K562 (cell line): ENCODE measurements at regions not wholly inside any gene's neighbourhood (a gene's known extent, or its start where the extent isn't known, plus 50 kb on each side); places are given as distances from the start of the nearest gene placed in this dataset.

Experiments used
- ATAC-seq: fragments of 200-7000 bp; cut with Tn5 transposase; 3 replicates; pipeline ENCODE4 v1.9.1; 2020; ENCODE audit warnings: moderate library complexity
- BruUV-seq: library from RNA; stranded (reverse); fragments of 400-500 nt; replicated peaks from 2 replicates; lab custom pipeline; 2021; lab: Mats Ljungman, UMichigan
- CTCF ChIA-PET: fragments of 300-600 bp; formaldehyde crosslinking; extraction: SDS; loops from one replicate; lab custom pipeline; 2021; ENCODE audit warnings: low intra/inter-chr PET ratio; lab: Yijun Ruan, JAX
- POLR2A ChIA-PET: fragments of 300-600, 350-650 bp; sonication (Branson Sonifier 250); formaldehyde crosslinking; extraction: SDS; loops from one replicate; lab custom pipeline; 2021; ENCODE audit warnings: antibody characterized with exemption, inconsistent platforms; lab: Yijun Ruan, JAX
- DNase-seq, 4 experiments: peaks; one replicate each; pipeline versions ENCODE4 v3.0.0 to v3.0.0-alpha.2; 2011 to 2018; ENCODE audit warnings: low spot score in 3 of 4, mixed read lengths in 3 of 4; ENCODE audit errors: extremely low read depth in 1 of 4
- FAIRE-seq: peaks from 2 replicates; lab custom pipeline; 2011; peaks lifted over from hg19 to GRCh38; lab: Jason Lieb, UNC
- H2AFZ ChIP-seq: 2 replicates; pipeline ENCODE4 v1.6.0; 2011; ENCODE audit warnings: low read depth, low read length, control low read depth, inconsistent platforms
- H3K27ac ChIP-seq: fragments of 200-600 bp; 3 replicates; pipeline ENCODE4 v1.8.0; 2011; ENCODE audit warnings: low read depth, mild to moderate bottlenecking, control low read depth, inconsistent platforms, low read length, moderate library complexity, mixed read lengths; ENCODE audit errors: extremely low read depth
- H3K27me3 ChIP-seq, 2 experiments: fragments of 300-600 bp in 1 of 2; 2 replicates in 1 of 2; 3 replicates in 1 of 2; pipeline versions ENCODE4 v1.6.0 to v1.8.0; 2011; ENCODE audit warnings: inconsistent platforms in 2 of 2, low read length in 2 of 2, mild to moderate bottlenecking in 1 of 2, mixed read lengths in 1 of 2, moderate library complexity in 1 of 2; ENCODE audit not compliant: control insufficient read depth in 2 of 2, insufficient read depth in 2 of 2
- H3K36me3 ChIP-seq: fragments of 300-600 bp; 3 replicates; pipeline ENCODE4 v1.8.0; 2011; ENCODE audit warnings: mild to moderate bottlenecking, low read length, inconsistent platforms; ENCODE audit not compliant: control insufficient read depth, insufficient read depth
- H3K4me1 ChIP-seq, 2 experiments: fragments of 200-600 bp in 1 of 2; replicated peaks in 1 of 2; 2 replicates in 1 of 2; 3 replicates in 1 of 2; pipeline versions ENCODE4 v1.5.1 to v1.8.0; 2011; ENCODE audit warnings: inconsistent platforms in 2 of 2, low read length in 2 of 2, mild to moderate bottlenecking in 1 of 2, mixed read lengths in 1 of 2, moderate library complexity in 1 of 2; ENCODE audit not compliant: control insufficient read depth in 2 of 2, insufficient read depth in 2 of 2
- H3K4me2 ChIP-seq: 2 replicates; pipeline ENCODE4 v1.6.1; 2011; ENCODE audit warnings: low read length, control low read depth, inconsistent platforms, mixed read lengths; ENCODE audit not compliant: insufficient read depth
- H3K4me3 ChIP-seq: fragments of 200-600 bp; sonication (generic), shearing (Covaris generic); 2 replicates; pipeline ENCODE4 v1.5.1; 2016; ENCODE audit warnings: control low read depth, inconsistent platforms
- H3K79me2 ChIP-seq: fragments of 200-600 bp; 3 replicates; pipeline ENCODE4 v1.8.0; 2011; ENCODE audit warnings: low read length, inconsistent platforms; ENCODE audit not compliant: control insufficient read depth, insufficient read depth
- H3K9ac ChIP-seq, 2 experiments: 2 replicates each; pipeline versions ENCODE4 v1.6.0 to v1.6.1; 2011; ENCODE audit warnings: low read depth in 2 of 2, low read length in 2 of 2, control low read depth in 1 of 2, inconsistent platforms in 1 of 2, mild to moderate bottlenecking in 1 of 2, mixed read lengths in 1 of 2; ENCODE audit not compliant: insufficient read depth in 1 of 2
- H3K9me1 ChIP-seq: one replicate; pipeline ENCODE4 v1.6.0; 2011; ENCODE audit warnings: inconsistent platforms, mild to moderate bottlenecking, low read length, moderate library complexity; ENCODE audit not compliant: control insufficient read depth, insufficient read depth
- H3K9me3 ChIP-seq: replicated peaks from 2 replicates; pipeline ENCODE4 v1.5.1; 2011; ENCODE audit warnings: low read depth, low read length, inconsistent platforms; ENCODE audit not compliant: control insufficient read depth, insufficient read depth
- H4K20me1 ChIP-seq: replicated peaks from 2 replicates; pipeline ENCODE4 v1.6.1; 2011; ENCODE audit warnings: low read length, inconsistent platforms, mixed read lengths; ENCODE audit not compliant: control insufficient read depth, insufficient read depth
- GTF2A2 ChIP-seq: IDR thresholded peaks from 2 replicates; pipeline ENCODE4 v1.6.1; 2016; ENCODE audit warnings: mild to moderate bottlenecking, missing genetic modification characterization, missing compliant biosample characterization
- HNRNPL ChIP-seq: fragments of 200-400 bp; formaldehyde crosslinking; IDR thresholded peaks from 2 replicates; pipeline ENCODE4 v1.6.1; 2017; ENCODE audit warnings: low read depth, mild to moderate bottlenecking, low read length
- NUFIP1 ChIP-seq: fragments of 450-650 bp; IDR thresholded peaks from 2 replicates; pipeline ENCODE4 v1.6.1; 2018; ENCODE audit not compliant: partially characterized antibody
- POLR2H ChIP-seq: IDR thresholded peaks from 2 replicates; pipeline ENCODE4 v1.6.1; 2016; ENCODE audit warnings: missing genetic modification characterization, low read depth, mild to moderate bottlenecking, control low read depth, missing compliant biosample characterization, moderate library complexity
- ZBTB34 ChIP-seq: fragments of 250-450 bp; sonication (Bioruptor Pico); IDR thresholded peaks from 2 replicates; pipeline ENCODE4 v1.8.0; 2021; ENCODE audit warnings: mild to moderate bottlenecking, moderate library complexity
- ZNF12 ChIP-seq: sonication (generic); formaldehyde crosslinking; IDR thresholded peaks from 2 replicates; pipeline ENCODE4 v1.4.0; 2020; ENCODE audit warnings: mild to moderate bottlenecking, missing genetic modification reagents
- ZNF133 ChIP-seq: fragments of 250-450 bp; sonication (Bioruptor Pico); IDR thresholded peaks from 2 replicates; pipeline ENCODE4 v1.4.0; 2020; ENCODE audit warnings: mild to moderate bottlenecking
- ZNF511 ChIP-seq: sonication (generic); formaldehyde crosslinking; IDR thresholded peaks from 2 replicates; pipeline ENCODE4 v1.8.0; 2022; ENCODE audit warnings: mild to moderate bottlenecking, missing genetic modification reagents
- WGBS: fragments of 100-300 bp; shearing (Covaris generic); methylation state at CpG from one replicate; pipeline ENCODE4 v1.1.6; 2016; ENCODE audit warnings: low coverage, mixed read lengths; ENCODE audit not compliant: insufficient coverage; ENCODE audit errors: missing lambda C conversion rate; 5-methylcytosine and 5-hydroxymethylcytosine counted together
- in situ Hi-C: fragments of 300-500 bp; cut with MboI; formaldehyde crosslinking; loops from 4 replicates; pipeline ENCODE4 v1.15.0; 2018; ENCODE audit warnings: inconsistent platforms, mixed read lengths
- intact Hi-C: fragments of 100-400 bp; cut with micrococcal nuclease; formaldehyde crosslinking; loops from 2 replicates; pipeline ENCODE4 v1.14.2; 2022
- TF ChIP-seq, protein P1 (sequence below): fragments of 450-650 bp; formaldehyde crosslinking; IDR thresholded peaks from 2 replicates; pipeline ENCODE4 v1.4.0; 2020; ENCODE audit warnings: mild to moderate bottlenecking

DNA sequence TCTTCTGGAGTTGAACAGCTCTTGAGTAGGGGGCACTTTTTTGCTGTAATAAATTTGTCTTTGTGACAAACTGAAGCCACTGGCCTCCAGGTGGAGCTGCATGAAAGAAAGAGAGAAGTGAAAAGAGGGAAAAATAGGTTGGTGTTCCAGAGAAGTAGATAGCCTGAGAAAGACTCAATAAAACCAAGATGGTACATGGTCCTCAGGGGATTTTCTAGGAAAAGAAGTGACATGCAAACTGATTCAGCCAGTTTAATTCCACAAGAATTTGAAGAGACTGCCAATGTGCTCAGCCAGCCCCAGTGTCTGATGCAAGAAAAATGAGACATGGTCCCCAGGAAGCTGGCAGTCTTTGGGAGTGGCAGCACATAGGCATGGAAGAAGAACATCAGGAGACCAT lies 152.7 kb downstream of the CD47 start (continued):
- TF ChIP-seq GTF2A2 (tag) (no peak), ZNF133 (CRISPR knock-in tag) (no peak), NUFIP1 (no peak), HNRNPL (no peak), ZNF12 (CRISPR knock-in tag) (no peak), ZNF511 (CRISPR knock-in tag) (no peak)
- TF ChIP-seq, protein P1, sequence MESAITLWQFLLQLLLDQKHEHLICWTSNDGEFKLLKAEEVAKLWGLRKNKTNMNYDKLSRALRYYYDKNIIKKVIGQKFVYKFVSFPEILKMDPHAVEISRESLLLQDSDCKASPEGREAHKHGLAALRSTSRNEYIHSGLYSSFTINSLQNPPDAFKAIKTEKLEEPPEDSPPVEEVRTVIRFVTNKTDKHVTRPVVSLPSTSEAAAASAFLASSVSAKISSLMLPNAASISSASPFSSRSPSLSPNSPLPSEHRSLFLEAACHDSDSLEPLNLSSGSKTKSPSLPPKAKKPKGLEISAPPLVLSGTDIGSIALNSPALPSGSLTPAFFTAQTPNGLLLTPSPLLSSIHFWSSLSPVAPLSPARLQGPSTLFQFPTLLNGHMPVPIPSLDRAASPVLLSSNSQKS (CRISPR knock-in tag): no peak

- Histone ChIP-seq H3K9me1 (no peaks in the 10 kb centered on the region), H3K27ac (no peak overlapping the region), H3K4me1 (no peaks in the 10 kb centered on the region), H4K20me1 (no peaks in the 10 kb centered on the region), H3K9me3 (no peaks in the 10 kb centered on the region), H2AFZ (no peak overlapping the region), H3K79me2 (no peaks in the 10 kb centered on the region), H3K4me2 (no peak overlapping the region), H3K9ac (no peak overlapping the region), H3K4me3 (no peak overlapping the region), H3K27me3 (no peaks in the 10 kb centered on the region; a peak in 1 of 5 replicates), H3K36me3 (no peaks in the 10 kb centered on the region)
- TF ChIP-seq POLR2H (no peak), ZBTB34 (no peak)
- FAIRE-seq (no peak), ATAC-seq (no peak), DNase-seq (no peak)
- ChIA-PET POLR2A (no interaction called here), CTCF (interaction anchor here (0.6 kb wide), 1 partner anchor 1427 kb away, joined by 6 read pairs; no protein-coding TSS in a partner anchor)
- 0% methylated on average over 3 of the region's 4 CpGs for WGBS
- BruUV-seq: no TSS peak
- in situ Hi-C loops: no loop called here
- intact Hi-C loops: loop anchor here (10.0 kb wide), 1 partner anchor 470 kb away; no protein-coding TSS in a partner anchor
These were observed 156.0 kb downstream of the CD47 start for GRCh38 chr3:107934808-107935207.
